Daoy (cell line): ENCODE measurements at regions not wholly inside any gene's neighbourhood (a gene's known extent, or its start where the extent isn't known, plus 50 kb on each side); places are given as distances from the start of the nearest gene placed in this dataset.
A peak's percentile ranks its signal among the peaks of the same experiment; 100 is the strongest.
"Not testable (repeated sequence)": the region's sequence is repeated elsewhere in the genome, so short reads cannot be mapped to it uniquely, and the experiment has no call there.

Experiments
- DNase-seq: peaks from one replicate; pipeline ENCODE4 v3.0.0-alpha.2; 2015; ENCODE audit warnings: low read depth

DNA sequence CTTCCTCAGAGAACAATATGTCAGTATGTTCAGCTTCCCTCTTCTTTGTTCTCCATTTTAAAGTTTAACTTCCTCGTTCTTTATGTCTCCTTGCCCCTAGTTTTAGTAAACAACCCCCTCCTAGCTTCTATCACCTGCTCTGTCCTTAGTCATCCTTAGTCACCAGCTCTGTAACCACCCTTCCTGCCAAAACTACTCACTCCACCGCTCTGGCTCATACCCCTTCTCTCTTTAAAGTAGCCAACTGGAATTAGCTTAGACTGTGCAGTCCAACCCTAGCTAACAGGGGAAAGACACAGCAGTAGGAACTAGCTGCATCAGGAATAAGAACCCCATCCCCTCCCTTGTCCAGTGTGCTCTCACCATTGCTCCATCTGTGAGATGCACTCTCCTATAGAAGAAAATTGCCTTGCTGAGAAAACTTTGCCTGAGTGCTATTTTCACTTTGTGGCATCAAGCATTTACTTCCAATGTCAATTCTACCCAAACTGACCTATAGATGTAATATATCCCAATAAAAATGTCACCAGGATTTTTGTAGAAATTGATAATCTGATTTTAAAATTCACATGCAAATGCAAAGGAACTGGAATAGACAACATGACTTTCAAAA is 603.2 kb downstream of the C12orf50 start:
- peak; percentile 5 for DNase-seq

DNA sequence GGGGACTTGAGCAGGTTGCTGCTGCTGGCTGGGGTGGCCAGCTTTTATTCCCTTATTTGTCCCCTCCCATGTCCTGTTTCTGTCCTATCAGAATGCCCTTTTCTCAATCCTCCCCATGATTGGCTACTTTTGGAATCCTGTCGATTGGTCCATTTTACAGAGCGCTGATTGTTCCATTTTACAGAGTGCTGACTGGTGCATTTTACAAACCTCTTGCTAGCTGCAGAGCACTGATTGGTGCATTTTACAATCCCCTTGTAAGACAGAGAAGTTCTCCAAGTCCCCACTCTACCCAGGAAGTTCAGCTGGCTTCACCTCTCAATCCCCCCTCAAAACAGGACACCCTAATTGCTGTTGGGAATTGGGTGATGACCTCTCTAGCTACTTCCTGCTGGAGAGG is 608.0 kb downstream of the C12orf50 start:
- not testable (repeated sequence) for DNase-seq

DNA sequence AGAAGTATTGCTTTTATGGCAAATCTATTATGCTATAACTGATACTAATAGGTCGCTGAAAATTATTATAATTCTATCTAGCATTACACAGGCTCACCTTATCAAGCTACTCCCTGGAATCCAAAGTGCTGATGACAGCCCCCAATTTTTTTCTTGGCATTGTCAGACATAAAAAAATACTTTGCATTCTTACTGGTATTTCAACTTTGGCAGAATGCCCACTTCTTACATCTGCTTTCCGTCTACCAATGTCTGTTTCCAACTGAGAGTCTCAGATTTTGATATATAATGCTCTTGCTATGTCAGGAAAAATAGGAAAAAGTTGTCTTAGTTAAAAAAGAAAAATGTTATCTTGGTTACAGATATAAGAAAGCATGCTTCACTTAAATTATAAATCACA is 615.4 kb downstream of the C12orf50 start:
- no peak for DNase-seq

DNA sequence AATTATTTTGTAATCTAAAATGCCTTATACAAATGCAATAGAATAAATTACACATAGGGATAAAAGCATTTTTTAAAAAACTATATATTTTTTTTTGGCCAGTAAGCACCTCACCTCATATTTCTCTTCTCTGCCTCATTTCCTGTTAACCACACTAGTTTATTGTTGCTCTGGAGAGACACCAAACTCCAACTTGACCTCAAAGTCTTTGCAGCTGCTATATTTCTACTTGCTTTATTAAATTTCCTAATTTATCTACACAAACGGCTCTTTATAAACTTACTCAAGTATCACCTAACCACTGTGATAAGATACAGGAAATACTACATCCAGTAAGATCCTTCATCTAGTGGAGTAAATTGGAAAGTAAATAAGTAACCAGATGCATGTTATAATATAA is 622.3 kb downstream of the C12orf50 start:
- DNase-seq, result no peak

DNA sequence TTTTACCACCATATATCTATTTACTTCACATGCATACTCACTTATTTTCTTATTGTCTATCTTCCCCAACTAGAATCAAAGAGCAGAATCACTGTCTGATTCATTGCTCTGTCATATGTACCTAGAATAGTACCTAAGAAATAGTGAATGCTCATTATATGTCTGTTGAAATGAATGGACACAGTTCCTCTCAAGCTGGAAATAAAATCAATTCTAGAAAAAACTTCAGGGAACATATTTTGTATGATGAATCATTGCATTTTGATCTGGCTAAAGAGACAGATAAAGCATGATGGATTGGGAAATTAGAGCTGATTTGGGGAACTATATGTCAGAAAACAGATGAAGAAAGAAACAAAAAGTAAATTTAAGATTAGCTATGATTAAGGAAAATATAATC is 623.3 kb downstream of the C12orf50 start:
- DNase-seq, result no peak

DNA sequence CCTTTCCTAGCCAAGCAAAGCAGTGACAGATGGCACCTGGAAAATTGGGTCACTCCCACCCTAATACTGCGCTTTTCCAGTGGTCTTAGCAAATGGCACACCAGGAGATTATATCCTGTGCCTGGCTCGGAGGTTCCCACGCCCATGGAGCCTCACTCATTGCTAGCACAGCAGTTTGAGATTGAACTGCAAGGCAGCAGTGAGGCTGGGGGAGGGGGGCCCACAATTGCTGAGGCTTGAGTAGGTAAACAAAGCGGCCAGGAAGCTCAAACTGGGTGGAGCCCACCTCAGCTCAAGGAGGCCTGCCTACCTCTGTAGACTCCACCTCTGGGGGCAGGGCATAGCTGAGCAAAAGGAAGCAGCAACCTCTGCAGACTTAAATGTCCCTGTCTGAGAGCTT is 635.0 kb downstream of the C12orf50 start:
- DNase-seq, result not testable (repeated sequence)

DNA sequence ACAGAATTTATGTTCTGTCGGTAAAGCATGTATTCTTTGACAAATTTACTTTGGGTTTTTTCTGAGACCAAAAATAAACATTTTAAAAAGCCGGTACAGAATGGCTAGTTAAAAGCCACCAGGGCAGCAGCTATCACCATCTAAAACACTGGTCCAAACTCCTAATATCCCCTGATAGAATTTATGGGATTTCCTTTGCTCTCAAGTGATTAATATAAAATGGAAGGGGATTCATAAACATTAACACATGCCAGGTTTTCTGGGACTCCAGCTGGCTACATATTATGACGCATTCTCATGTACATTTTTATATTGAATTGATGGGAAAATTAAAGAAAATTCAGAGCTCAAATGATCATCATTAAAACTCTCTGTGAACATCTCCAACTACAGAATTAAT is 640.8 kb downstream of the C12orf50 start:
- DNase-seq, result no peak

DNA sequence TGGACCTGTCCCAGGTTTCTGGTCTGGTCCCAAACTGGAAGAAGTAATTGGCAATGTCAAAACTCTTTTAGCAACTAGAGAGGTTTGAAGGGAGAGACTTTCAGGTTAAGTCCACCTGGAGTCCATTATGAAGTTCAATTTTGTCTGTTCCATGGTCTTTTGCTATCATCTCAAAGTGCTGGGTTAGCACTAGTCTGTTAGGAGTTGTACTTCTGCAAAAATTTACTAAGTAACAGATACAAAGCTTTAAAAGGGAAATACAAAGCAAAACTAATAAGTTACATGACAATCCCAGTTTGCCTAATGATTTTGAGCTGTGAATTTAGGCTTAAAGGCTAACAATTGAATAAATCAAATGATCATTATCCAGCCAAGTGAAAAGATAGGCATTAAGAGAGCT is 643.9 kb downstream of the C12orf50 start:
- DNase-seq, result no peak

DNA sequence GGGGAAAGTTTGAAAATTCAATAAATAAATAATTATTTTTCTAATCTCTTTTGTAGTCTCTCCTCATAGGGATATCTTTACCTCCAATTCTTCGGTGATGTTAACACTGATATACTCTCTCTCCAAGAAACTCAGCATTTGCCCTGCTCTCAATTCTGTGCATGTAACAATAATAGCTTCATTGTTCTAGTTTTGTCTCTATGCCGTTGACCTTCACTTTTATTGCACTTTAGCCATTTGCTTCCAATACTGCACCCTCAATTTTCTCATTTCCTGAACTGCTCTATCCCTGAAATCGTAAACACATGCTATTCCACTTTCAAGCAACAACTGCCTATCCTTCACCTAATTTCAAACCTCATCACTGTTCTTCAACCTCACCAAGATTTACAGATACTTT is 645.0 kb downstream of the C12orf50 start:
- no peak for DNase-seq

DNA sequence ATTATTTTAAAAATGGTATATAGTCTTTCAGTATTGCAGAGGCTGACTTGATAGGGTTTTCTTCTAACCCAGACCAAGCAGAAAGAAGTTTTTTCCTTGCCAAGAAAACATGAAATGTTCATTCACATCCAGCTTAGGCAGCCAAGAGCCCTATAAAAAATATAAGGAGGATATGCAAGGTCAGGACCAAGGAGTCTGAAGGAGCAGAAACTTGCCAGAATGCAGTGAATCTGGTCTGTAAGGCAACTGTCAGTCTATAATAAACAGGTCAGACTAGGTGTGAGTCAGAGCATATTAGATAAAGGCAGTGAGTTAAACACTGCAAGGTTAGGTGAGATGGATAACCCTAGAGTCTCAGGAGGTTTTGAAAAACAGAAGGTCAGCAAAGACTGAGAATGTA is 645.5 kb downstream of the C12orf50 start:
- no peak for DNase-seq

DNA sequence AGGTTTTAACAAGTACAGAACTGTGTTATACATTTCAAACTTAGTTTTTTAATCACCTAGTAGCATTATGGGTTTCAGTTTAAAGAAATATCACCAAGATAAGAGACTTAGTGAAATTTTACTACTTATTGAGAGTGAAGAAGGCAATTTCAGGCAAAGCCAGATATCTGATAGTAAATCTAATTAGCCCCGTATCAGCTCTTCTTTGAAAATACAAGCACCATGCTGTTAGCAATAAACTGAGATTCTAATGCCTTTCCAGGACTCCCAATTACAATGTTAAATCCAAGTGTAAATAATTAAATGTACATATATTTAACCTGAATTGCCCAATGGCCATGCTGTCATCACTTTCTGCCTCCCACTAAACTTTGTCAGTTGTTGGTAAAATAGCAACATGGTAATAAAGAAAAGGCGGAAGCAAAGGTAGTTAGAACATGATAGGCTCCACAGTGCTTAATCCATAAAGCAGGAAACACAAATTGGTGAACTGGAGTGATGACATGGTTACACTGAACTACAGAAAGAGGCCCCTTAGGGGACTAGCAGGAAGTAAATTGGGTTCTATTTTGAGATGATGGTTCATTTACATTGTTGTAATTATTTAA is 646.1 kb downstream of the C12orf50 start:
- no peak for DNase-seq

DNA sequence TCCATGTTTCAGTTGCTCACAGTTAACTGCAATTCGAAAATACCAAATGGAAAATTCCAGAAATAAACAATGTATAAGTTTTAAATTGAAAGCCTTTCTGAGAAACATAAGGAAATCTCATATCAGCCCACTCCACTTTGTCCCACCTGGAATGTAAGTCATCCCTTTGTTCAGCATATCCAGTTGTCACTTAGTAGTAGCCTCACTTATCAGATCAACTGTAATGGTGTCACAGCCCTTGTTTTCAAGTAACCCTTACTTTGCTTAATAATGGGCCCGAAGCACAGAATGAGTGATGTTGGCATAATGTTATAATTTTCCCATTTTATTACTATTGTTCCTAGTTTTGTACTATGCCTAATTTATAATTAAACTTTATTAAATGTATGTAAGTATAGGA is 646.8 kb downstream of the C12orf50 start:
- no peak for DNase-seq

DNA sequence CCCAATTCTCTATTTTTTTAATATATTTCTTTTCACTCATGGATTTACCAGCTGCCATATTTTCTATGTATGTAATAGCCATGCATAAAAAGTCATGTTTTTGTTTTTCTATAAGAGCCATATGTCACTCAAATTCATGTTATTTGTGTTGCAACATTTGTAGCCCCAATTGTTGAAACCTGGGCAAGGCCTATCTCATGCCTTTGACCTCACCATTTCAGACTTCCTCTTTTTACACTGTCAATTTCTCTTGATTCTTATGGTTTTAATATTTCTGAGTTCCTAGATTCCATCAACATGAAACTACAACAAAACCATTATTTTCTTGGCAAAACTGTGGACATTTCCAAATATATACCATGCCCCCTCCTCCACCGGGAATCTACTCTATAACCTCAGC is 647.5 kb downstream of the C12orf50 start:
- DNase-seq, result no peak

DNA sequence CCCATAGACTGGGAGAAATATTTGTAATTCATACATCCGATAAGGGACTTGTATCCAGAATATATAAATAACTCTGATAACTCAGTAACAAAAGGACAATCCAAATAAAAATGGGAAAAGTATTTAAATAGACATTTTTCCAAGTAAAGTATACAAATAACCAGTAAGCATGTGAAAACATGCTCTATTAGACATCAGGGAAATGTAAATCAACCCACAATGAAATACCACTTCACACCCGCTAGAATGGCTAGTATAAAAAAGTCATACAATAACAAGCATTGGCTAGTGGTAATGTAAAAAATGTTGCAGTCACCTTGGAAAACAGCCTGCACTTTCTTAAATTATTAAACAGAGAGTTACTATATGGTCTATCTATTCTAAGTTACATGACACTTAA is 650.7 kb downstream of the C12orf50 start:
- no peak for DNase-seq

DNA sequence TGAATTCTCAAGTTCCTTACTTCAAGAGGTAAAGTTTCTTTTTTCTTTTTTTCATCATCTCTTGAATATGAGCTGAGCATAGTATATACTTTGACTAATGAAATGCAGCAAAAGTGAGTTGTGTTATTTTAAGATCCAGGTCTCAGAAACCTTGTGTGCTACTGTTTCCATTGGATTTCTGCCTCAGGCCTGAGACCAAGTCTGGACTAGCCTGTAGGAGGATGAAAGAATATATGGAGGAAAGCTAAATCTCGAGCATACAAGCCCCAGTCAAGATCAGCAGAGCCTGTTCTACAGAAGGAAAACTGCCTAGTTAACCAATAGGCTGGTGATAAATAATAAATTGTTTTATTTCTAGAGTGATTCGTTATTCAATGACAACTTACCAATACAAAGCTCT is 652.5 kb downstream of the C12orf50 start:
- no peak for DNase-seq

DNA sequence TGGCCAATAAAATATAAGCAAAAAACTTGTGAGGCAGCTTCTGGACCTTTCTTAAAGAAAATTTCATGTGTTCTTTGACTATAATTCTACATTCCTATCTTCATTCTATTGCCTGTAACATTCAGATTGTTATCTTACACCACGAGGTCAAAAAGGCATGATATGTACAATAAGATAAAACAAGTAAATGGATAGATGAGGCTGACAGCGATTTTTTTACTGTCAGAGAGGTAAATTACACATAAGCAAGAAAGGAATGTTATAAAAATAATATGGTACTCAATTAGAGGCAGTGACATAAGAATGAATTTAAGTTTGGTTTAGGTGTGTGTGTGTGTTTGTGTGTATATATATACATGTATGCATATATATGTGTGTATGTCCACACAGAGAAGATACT is 660.0 kb downstream of the C12orf50 start:
- DNase-seq, result no peak

DNA sequence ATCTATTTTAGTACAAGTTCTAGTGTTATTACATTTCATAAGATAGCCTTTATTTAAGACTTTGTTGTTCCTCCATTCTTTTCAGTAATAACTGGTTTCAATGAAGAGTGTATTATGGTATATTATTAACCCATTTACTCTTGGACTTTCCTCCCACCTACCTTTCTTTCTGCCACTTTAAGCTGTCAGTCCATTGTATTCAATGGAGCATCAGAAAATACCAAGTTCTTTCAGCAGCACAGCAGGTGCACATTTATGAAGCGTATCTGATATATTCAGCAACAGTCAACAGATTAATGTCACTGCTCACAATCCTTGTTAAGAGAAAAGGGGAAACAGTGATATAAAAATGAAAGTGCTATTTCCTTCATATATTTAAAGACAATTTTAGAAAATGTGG is 660.9 kb downstream of the C12orf50 start:
- DNase-seq, result no peak

DNA sequence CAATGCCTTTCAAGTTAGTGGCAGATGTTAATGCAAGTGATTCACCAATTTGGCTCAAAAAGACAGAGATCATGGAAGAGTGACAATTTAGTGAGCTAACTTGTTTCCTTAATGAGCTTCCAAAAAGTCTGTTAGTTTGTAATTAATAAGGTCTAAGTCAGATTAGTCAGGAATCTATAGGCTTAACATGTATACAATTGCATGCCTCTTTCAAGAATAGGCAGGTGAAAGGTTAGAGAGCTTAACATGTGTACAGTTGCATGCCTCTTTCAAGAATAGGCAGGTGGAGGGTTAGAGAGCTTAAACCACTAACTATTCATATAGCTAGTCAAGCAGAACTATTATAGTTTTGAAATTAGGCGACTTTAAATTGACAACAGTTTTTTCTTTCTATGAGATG is 663.8 kb downstream of the C12orf50 start:
- DNase-seq, result no peak

DNA sequence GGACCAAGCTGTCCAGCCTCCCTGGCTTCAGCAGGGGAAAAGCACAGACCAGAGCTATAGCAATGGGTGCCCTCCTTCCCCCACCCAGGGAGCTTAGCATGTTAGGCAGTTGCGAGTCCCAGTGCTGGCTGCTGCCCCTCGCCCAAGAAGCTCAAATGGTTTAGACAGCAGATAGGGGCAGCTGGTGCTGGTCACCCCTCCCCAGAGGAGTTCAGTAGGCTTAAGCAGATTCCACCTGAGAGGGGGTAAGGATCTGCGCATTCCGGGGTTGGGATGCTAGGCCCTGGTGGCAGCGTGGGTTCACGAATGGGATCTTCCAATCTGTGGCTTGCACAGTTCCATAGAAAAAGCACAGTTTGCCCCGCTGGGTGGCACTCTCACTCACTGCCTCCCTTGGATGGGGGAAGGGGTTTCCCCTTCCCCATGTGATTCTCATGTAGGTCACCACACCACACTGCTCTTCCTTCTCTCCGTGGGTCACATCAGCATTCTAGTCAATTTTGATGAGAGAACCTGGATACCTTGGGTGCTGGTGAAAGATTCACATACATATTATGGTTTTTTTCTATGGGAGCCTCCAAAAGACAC is 665.6 kb downstream of the C12orf50 start:
- peak; percentile 8 for DNase-seq

DNA sequence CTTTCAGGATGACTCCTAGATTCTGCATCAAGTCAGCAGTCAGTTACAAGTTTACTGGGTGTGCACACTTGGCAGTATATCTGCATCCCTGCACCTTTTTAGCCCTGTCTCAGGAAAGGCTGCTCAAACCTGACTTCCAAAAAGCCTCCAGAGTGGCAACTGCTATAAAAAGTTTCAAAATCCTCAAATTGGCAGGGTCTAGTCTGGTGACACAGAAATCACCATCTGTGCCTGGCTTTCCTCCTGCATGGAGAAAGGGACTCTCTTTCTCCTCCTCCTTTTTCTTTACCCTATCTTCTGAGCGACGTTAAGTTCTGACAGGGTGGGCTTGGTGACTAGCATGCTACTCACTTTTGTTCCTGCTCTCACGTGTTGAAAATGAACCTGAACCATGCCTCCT is 679.5 kb downstream of the C12orf50 start:
- no peak for DNase-seq

DNA sequence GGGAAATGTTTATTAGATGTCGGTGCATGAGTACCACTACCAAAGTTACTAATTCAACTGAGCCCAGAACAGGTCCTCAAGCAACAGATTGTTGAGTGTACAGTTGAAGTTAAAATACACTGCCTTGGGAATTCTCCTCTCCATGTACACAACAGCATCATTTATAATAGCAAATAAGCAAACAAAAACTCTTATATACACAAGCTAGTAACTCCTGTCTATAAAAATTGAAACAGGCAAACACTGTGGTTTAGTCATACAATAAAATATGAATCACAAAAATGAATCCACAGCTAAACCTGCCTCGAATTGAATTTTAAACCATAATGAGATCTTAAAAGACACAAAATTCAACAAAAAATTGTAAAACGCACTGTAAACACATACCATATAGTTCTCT is 681.1 kb downstream of the C12orf50 start:
- no peak for DNase-seq

DNA sequence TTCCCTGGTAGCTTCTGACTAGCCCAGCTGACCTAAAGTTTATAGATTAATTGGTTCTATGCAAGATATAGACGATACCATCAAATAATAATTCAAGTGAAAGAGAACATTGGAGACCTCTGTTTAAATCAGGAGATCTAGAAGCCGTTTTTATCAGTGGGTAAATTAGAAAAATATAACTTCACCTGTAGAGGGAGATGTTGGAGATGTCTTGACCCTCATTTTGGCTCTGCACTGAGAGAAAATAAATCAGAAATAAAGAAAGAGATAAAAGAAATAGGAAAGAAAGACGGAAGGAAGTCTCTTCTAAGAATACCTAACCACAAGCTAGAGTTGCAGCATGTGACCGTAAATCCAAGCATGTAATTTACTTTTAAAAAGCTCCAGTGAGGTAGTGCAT is 684.5 kb downstream of the C12orf50 start:
- no peak for DNase-seq

DNA sequence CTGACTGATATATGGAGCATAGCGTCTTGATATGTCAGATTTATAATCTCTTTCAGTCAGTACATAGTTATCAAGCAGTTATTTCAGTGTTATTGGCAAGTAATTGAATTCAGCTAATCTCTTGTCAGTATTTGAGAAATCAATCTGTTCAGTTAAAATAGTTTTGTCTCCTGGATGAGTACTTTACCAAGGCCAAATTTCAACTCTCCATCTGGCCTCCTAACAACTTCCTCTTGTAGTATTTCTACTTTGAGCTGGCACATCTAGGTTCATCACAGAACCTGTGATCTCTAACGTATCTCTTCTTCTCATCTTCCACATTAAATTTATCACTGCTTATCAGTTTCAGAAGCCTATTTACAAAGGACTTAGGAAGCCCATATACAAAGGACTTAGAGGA is 690.5 kb downstream of the C12orf50 start:
- no peak for DNase-seq

DNA sequence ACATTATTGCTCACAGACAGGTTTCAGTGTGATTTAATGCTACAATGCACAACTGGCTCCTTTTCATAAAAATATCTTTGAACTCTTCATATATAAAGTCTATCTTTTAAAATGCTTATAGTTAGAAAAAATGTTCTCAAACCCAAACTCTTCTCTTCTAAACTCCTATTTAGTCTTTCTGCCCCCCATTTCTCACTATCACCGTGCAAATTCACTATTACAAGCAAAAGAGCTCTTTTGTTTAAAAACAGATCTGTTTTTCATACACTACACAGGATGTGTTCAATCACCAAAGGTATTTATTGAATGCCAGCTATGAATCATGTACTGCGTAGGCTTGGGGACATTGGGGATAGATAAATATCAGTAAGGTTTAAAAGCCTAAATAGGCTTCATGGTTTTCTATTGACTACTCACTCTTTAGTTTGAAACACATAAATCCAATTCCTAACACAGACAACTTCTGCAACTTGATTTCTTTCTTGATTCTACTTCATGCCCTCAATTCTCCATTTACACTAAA is 692.3 kb downstream of the C12orf50 start:
- no peak for DNase-seq
